Trophoblast cell (in vitro differentiated cells and primary cell): ENCODE measurements at regions not wholly inside any gene's neighbourhood (a gene's known extent, or its start where the extent isn't known, plus 50 kb on each side); places are given as distances from the start of the nearest gene placed in this dataset.

ENCODE experiments used
- DNase-seq, 2 donors: peaks; one replicate each; pipeline ENCODE4 v3.0.0-alpha.2; 2016
- H2AFZ ChIP-seq: 2 replicates; pipeline ENCODE4 v1.6.1; 2013; ENCODE audit warnings: low read length, moderate library complexity, mild to moderate bottlenecking; ENCODE audit not compliant: insufficient read depth, poor library complexity
- H2AK5ac ChIP-seq: 2 replicates; pipeline ENCODE4 v1.6.1; 2013; ENCODE audit warnings: mild to moderate bottlenecking, low read length
- H2BK120ac ChIP-seq: 2 replicates; pipeline ENCODE4 v1.6.1; 2013; ENCODE audit warnings: low read length, mild to moderate bottlenecking, moderate library complexity; ENCODE audit not compliant: insufficient read depth, poor library complexity
- H2BK12ac ChIP-seq: 2 replicates; pipeline ENCODE4 v1.6.1; 2013; ENCODE audit warnings: mild to moderate bottlenecking, low read length, moderate library complexity
- H2BK5ac ChIP-seq: 2 replicates; pipeline ENCODE4 v1.6.1; 2013; ENCODE audit warnings: low read length, low read depth, moderate library complexity, mild to moderate bottlenecking; ENCODE audit not compliant: poor library complexity
- H3K14ac ChIP-seq: 2 replicates; pipeline ENCODE4 v1.6.1; 2013; ENCODE audit warnings: mild to moderate bottlenecking, low read length
- H3K18ac ChIP-seq: 2 replicates; pipeline ENCODE4 v1.6.1; 2013; ENCODE audit warnings: mild to moderate bottlenecking, low read length
- H3K23ac ChIP-seq: 2 replicates; pipeline ENCODE4 v1.6.1; 2013; ENCODE audit warnings: low read length
- H3K27ac ChIP-seq: 2 replicates; pipeline ENCODE4 v1.5.1; 2013; ENCODE audit warnings: low read depth, mild to moderate bottlenecking, inconsistent platforms, low read length, moderate library complexity
- H3K27me3 ChIP-seq: 2 replicates; pipeline ENCODE4 v1.6.1; 2013; ENCODE audit warnings: inconsistent platforms, mild to moderate bottlenecking, low read length, moderate library complexity; ENCODE audit not compliant: insufficient read depth
- H3K36me3 ChIP-seq, 2 experiments: 1 replicate in 1 of 2; 2 replicates in 1 of 2; pipeline ENCODE4 v1.6.1; 2013; ENCODE audit warnings: low read length in 2 of 2, mild to moderate bottlenecking in 2 of 2, moderate library complexity in 1 of 2; ENCODE audit not compliant: insufficient read depth in 2 of 2, control insufficient read depth in 1 of 2
- H3K4ac ChIP-seq: 2 replicates; pipeline ENCODE4 v1.6.1; 2013; ENCODE audit warnings: low read depth, mild to moderate bottlenecking, low read length, moderate library complexity
- H3K4me1 ChIP-seq, 2 experiments: 1 replicate in 1 of 2; 2 replicates in 1 of 2; pipeline ENCODE4 v1.6.1; 2013; ENCODE audit warnings: low read length in 2 of 2, mild to moderate bottlenecking in 2 of 2, moderate library complexity in 1 of 2; ENCODE audit not compliant: insufficient read depth in 2 of 2, control insufficient read depth in 1 of 2
- H3K4me2 ChIP-seq: 2 replicates; pipeline ENCODE4 v1.6.1; 2013; ENCODE audit warnings: inconsistent platforms, mild to moderate bottlenecking, low read length, moderate library complexity
- H3K4me3 ChIP-seq: 2 replicates; pipeline ENCODE4 v1.5.1; 2013; ENCODE audit warnings: mild to moderate bottlenecking, low read depth, low read length, inconsistent platforms
- H3K79me1 ChIP-seq: one replicate; pipeline ENCODE4 v1.6.1; 2013; ENCODE audit warnings: low read length
- H3K79me2 ChIP-seq: 2 replicates; pipeline ENCODE4 v1.6.1; 2013; ENCODE audit warnings: low read length, mild to moderate bottlenecking; ENCODE audit not compliant: control insufficient read depth, insufficient read depth, poor library complexity
- H3K9ac ChIP-seq: 2 replicates; pipeline ENCODE4 v1.6.1; 2013; ENCODE audit warnings: mild to moderate bottlenecking, low read length
- H3K9me3 ChIP-seq: 2 replicates; pipeline ENCODE4 v1.6.1; 2013; ENCODE audit warnings: low read depth, mild to moderate bottlenecking, control low read depth, inconsistent platforms, low read length; ENCODE audit not compliant: insufficient read depth
- H4K12ac ChIP-seq: 2 replicates; pipeline ENCODE4 v1.6.1; 2013; ENCODE audit warnings: low read depth, mild to moderate bottlenecking, low read length, moderate library complexity
- H4K8ac ChIP-seq: 2 replicates; pipeline ENCODE4 v1.6.1; 2013; ENCODE audit warnings: low read depth, mild to moderate bottlenecking, low read length, moderate library complexity
- H4K91ac ChIP-seq: one replicate; pipeline ENCODE4 v1.6.1; 2013; ENCODE audit warnings: low read depth, mild to moderate bottlenecking, low read length, moderate library complexity
- WGBS: extraction: QIAGEN DNeasy Blood & Tissue Kit; methylation state at CpG from one replicate; pipeline ENCODE4 v1.1.7; 2013; ENCODE audit warnings: missing lambda C conversion rate; ENCODE audit not compliant: insufficient read length, insufficient coverage; ENCODE audit errors: extremely low coverage; 5-methylcytosine and 5-hydroxymethylcytosine counted together

DNA sequence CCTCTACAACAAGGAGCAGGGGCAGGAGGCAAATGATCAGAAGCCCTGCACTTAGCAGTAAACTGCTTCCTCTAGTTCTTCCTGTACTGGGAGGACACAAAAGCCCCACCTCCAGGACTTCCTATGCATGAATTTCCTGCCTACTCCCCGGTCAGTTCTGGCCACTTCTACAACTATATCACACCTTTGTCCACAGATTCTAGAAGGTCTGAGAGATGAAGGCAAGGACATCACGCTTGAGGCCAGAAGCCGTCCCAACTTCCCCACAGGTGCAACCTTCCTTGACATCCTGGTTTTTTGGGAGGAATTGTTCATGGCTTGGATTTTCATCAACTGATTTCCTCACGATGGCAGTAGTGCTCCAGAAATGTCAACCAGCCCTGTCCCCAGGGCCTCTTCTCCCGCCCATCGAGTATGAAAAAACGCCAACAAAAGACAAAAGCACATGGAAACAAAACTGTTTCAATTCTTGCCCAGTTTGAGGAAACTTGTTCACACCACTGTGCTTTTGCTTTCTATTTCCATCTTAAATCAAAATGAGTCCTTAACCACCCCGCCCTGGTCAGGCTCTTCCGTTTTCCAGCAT lies 206.5 kb upstream of the STK26 start:
- Histone ChIP-seq H2AK5ac (no peak overlapping the region), H3K4ac (no peak overlapping the region), H4K12ac (no peak overlapping the region), H3K36me3 (peaks cover 0 to 1% of the 10 kb centered on the region in 2 experiments), H3K27ac (no peak overlapping the region), H2BK120ac (no peak overlapping the region), H3K18ac (no peak overlapping the region), H3K27me3 (no peaks in the 10 kb centered on the region), H4K8ac (no peak overlapping the region), H3K23ac (no peak overlapping the region), H3K14ac (no peak overlapping the region), H3K79me1 (no peaks in the 10 kb centered on the region), H3K4me3 (no peak overlapping the region), H2AFZ (no peak overlapping the region), H2BK5ac (no peak overlapping the region), H3K4me2 (no peak overlapping the region), H3K4me1 (no peaks in the 10 kb centered on the region), H4K91ac (no peak overlapping the region), H2BK12ac (no peak overlapping the region), H3K79me2 (no peaks in the 10 kb centered on the region), H3K9ac (no peak overlapping the region), H3K9me3 (no peaks in the 10 kb centered on the region)
- peak; percentile 55 to 96 for DNase-seq
- no CpG with 5 or more reads among the region's 9 CpGs for WGBS

DNA sequence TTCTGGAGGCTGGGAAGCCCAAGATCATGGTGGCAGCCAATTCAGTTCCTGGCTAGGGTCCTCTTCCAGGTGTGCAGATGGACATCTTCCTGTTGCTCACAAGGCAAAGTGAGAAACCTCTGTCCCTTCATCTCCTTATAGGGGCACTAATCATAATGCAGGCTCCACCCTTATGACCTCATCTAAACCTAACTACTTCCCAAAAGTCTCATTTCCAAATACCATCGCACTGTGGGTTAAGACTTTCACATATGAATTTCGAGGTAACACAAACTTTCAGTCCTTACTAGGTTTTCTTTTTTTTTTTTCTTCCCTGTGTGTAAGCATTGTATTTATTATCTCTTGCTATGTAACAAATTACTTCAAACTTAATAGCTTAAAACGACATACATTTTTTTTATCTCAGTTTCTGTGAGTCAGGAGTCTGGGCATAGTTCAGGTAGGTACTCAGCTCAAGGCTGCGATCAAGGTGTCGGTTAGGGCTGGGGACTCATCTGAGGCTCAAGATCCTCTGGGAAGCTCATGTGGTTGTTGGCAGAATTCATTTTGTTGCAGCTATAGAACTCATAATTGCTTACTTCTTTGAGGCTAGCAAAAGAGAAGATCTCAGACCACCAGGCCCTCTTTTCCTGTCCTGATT lies 204.7 kb upstream of the STK26 start:
- H3K9me3 ChIP-seq: no peaks in the 10 kb centered on the region
- H3K14ac ChIP-seq: no peak overlapping the region
- H3K4me2 ChIP-seq: no peak overlapping the region
- no peaks in the 10 kb centered on the region for H3K79me2 ChIP-seq
- no peak overlapping the region for H2AFZ ChIP-seq
- H2BK120ac ChIP-seq: no peak overlapping the region
- no CpG with 5 or more reads among the region's 5 CpGs for WGBS
- no peaks in the 10 kb centered on the region for H3K4me1 ChIP-seq
- H3K4me3 ChIP-seq: no peak overlapping the region
- no peak overlapping the region for H2BK12ac ChIP-seq
- H3K79me1 ChIP-seq: no peaks in the 10 kb centered on the region
- H2AK5ac ChIP-seq: no peak overlapping the region
- H3K36me3 ChIP-seq: peaks cover 0 to 3% of the 10 kb centered on the region in 2 experiments
- no peak overlapping the region for H4K91ac ChIP-seq
- no peaks in the 10 kb centered on the region for H3K27me3 ChIP-seq
- DNase-seq: peak; percentile 27 to 74
- H2BK5ac ChIP-seq: no peak overlapping the region
- H4K8ac ChIP-seq: no peak overlapping the region
- no peak overlapping the region for H3K27ac ChIP-seq
- no peak overlapping the region for H3K4ac ChIP-seq
- H3K18ac ChIP-seq: no peak overlapping the region
- H3K9ac ChIP-seq: no peak overlapping the region
- H4K12ac ChIP-seq: no peak overlapping the region
- no peak overlapping the region for H3K23ac ChIP-seq

DNA sequence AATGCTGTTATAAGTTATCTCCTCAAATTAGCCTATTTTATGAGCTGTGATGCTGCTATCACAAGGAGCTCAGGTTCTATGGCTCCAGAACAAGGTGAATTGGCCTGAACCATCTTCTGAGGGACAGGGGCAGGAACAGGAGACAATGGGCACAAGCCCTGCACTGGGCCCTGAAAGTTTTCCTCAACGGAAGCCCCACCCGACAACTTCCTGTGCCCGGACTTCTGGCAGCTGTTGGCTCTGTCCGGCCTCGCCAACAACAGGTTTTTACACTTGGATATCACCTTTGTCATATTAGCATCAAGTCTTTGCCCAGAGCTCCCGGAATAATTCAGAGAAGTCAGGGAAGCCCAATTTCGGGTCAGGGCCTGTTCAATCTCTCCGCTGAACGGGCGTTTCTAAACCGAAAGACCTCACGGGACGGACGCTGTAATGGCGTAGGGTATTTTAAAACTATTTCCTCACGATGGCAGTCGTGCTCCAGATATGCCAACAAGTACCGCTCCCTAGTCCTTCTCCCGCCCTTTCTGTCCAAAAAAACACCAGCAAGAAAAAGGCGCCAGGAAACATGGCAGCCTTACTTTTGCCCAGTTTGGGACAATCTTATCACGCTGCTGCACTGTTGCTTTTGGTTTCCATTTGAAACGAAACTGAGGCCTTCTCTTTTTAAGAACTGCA lies 201.0 kb upstream of the STK26 start:
- Histone ChIP-seq H2AK5ac (no peak overlapping the region), H3K79me1 (no peaks in the 10 kb centered on the region), H2BK12ac (no peak overlapping the region), H3K4ac (no peak overlapping the region), H4K91ac (no peak overlapping the region), H3K23ac (no peak overlapping the region), H3K18ac (no peak overlapping the region), H3K4me1 (no peaks in the 10 kb centered on the region), H3K4me2 (no peak overlapping the region), H3K4me3 (no peak overlapping the region), H3K27ac (no peak overlapping the region), H3K9ac (no peak overlapping the region), H2BK120ac (no peak overlapping the region), H3K14ac (no peak overlapping the region), H2BK5ac (no peak overlapping the region), H3K9me3 (no peaks in the 10 kb centered on the region), H4K12ac (peak overlapping the region; percentile 43), H3K36me3 (peaks cover 0 to 4% of the 10 kb centered on the region in 2 experiments), H3K27me3 (no peaks in the 10 kb centered on the region), H2AFZ (no peak overlapping the region), H3K79me2 (no peaks in the 10 kb centered on the region), H4K8ac (no peak overlapping the region)
- WGBS: no CpG with 5 or more reads among the region's 22 CpGs
- DNase-seq: peak in 1 of 2 donors; percentile 82

DNA sequence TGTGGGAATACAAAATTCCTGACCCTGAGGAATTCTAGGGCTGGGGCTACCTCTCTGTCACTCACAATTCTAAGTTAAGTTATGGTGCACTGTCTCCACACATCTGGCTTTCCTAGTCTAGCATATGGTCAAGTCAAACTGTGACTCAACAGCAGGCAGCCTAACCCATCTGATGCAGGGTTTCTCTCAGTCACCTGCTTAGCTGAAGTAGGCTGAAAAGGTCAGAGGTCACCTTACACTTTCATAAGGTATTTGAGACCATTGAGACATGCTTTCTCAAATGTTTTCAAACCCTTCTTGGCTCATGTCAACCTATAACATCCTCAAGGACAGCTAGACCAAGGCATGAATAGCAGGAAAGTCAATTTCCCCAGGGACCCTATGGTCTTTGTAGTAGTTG lies 196.5 kb upstream of the STK26 start:
- H3K4me2 ChIP-seq: no peak overlapping the region
- H3K27me3 ChIP-seq: no peaks in the 10 kb centered on the region
- H3K79me1 ChIP-seq: peaks cover 2% of the 10 kb centered on the region
- H3K14ac ChIP-seq: no peak overlapping the region
- H3K18ac ChIP-seq: no peak overlapping the region
- no peak for DNase-seq
- no peaks in the 10 kb centered on the region for H3K79me2 ChIP-seq
- H3K9ac ChIP-seq: no peak overlapping the region
- H2AK5ac ChIP-seq: no peak overlapping the region
- no peak overlapping the region for H3K4ac ChIP-seq
- H4K12ac ChIP-seq: no peak overlapping the region
- H3K9me3 ChIP-seq: no peaks in the 10 kb centered on the region
- no peak overlapping the region for H2BK5ac ChIP-seq
- no peak overlapping the region for H4K91ac ChIP-seq
- no peak overlapping the region for H3K23ac ChIP-seq
- H2AFZ ChIP-seq: no peak overlapping the region
- H2BK120ac ChIP-seq: no peak overlapping the region
- no peak overlapping the region for H2BK12ac ChIP-seq
- peaks cover 0 to 1% of the 10 kb centered on the region in 2 experiments for H3K4me1 ChIP-seq
- peaks cover 0 to 3% of the 10 kb centered on the region in 2 experiments for H3K36me3 ChIP-seq
- H3K27ac ChIP-seq: no peak overlapping the region
- H4K8ac ChIP-seq: no peak overlapping the region
- no peak overlapping the region for H3K4me3 ChIP-seq
